Duodenal mucosa (tissue), 2 donors: ENCODE measurements at regions not wholly inside any gene's neighbourhood (a gene's known extent, or its start where the extent isn't known, plus 50 kb on each side); places are given as distances from the start of the nearest gene placed in this dataset.

Experiments used
- H3K27ac ChIP-seq: one replicate; pipeline ENCODE4 v1.7.0; 2013; ENCODE audit warnings: low read depth, low read length
- H3K27me3 ChIP-seq, 2 donors: one replicate each; pipeline ENCODE4 v1.7.0; 2013; ENCODE audit warnings: low read length in 2 of 2, control low read depth in 1 of 2; ENCODE audit not compliant: insufficient read depth in 2 of 2, control insufficient read depth in 1 of 2
- H3K36me3 ChIP-seq, 2 donors: one replicate each; pipeline ENCODE4 v1.7.0; 2013; ENCODE audit warnings: low read length in 2 of 2, control low read depth in 1 of 2; ENCODE audit not compliant: insufficient read depth in 2 of 2, control insufficient read depth in 1 of 2
- H3K4me1 ChIP-seq, 2 donors: one replicate each; pipeline ENCODE4 v1.7.0; 2013; ENCODE audit warnings: low read length in 2 of 2, control low read depth in 1 of 2; ENCODE audit not compliant: insufficient read depth in 2 of 2, control insufficient read depth in 1 of 2
- H3K4me3 ChIP-seq, 2 donors: one replicate each; pipeline ENCODE4 v1.7.0; 2013; ENCODE audit warnings: low read length in 2 of 2, low read depth in 1 of 2
- H3K9ac ChIP-seq, 2 donors: one replicate each; pipeline ENCODE4 v1.7.0; 2013; ENCODE audit warnings: low read length in 2 of 2, low read depth in 1 of 2
- H3K9me3 ChIP-seq, 2 donors: one replicate each; pipeline ENCODE4 v1.7.0; 2013; ENCODE audit warnings: low read length in 2 of 2, control low read depth in 1 of 2; ENCODE audit not compliant: control insufficient read depth in 1 of 2

GRCh38 chr1:177596485-177596884 is 373.4 kb downstream of the SEC16B start:
- H3K36me3 ChIP-seq = no peaks in the 10 kb centered on the region
- H3K9me3 ChIP-seq = no peaks in the 10 kb centered on the region
- H3K9ac ChIP-seq = no peak overlapping the region
- no peak overlapping the region for H3K4me3 ChIP-seq
- no peaks in the 10 kb centered on the region for H3K4me1 ChIP-seq
- no peak overlapping the region for H3K27ac ChIP-seq
- H3K27me3 ChIP-seq = no peaks in the 10 kb centered on the region

GRCh38 chr1:177593105-177593504 is 376.8 kb downstream of the SEC16B start:
- H3K36me3 ChIP-seq = no peaks in the 10 kb centered on the region
- no peak overlapping the region for H3K4me3 ChIP-seq
- H3K9ac ChIP-seq = no peak overlapping the region
- H3K27ac ChIP-seq = no peak overlapping the region
- no peaks in the 10 kb centered on the region for H3K9me3 ChIP-seq
- H3K27me3 ChIP-seq = no peaks in the 10 kb centered on the region
- H3K4me1 ChIP-seq = no peaks in the 10 kb centered on the region

- Histone ChIP-seq H3K9ac (no peak overlapping the region), H3K9me3 (no peaks in the 10 kb centered on the region), H3K27me3 (no peaks in the 10 kb centered on the region), H3K4me3 (no peak overlapping the region), H3K36me3 (no peaks in the 10 kb centered on the region), H3K4me1 (no peaks in the 10 kb centered on the region), H3K27ac (no peak overlapping the region)
Observed at GRCh38 chr1:177592624-177593023, 377.2 kb downstream of the SEC16B start.

GRCh38 chr1:177591155-177591554 is 378.7 kb downstream of the SEC16B start:
- Histone ChIP-seq H3K9me3 (no peaks in the 10 kb centered on the region), H3K27me3 (no peaks in the 10 kb centered on the region), H3K4me3 (no peak overlapping the region), H3K27ac (no peak overlapping the region), H3K4me1 (no peaks in the 10 kb centered on the region), H3K9ac (no peak overlapping the region), H3K36me3 (no peaks in the 10 kb centered on the region)

- H3K4me3 ChIP-seq = no peak overlapping the region
- no peaks in the 10 kb centered on the region for H3K36me3 ChIP-seq
- H3K9me3 ChIP-seq = no peaks in the 10 kb centered on the region
- no peaks in the 10 kb centered on the region for H3K4me1 ChIP-seq
- H3K27me3 ChIP-seq = no peaks in the 10 kb centered on the region
- H3K9ac ChIP-seq = no peak overlapping the region
- H3K27ac ChIP-seq = no peak overlapping the region
Observed at GRCh38 chr1:177589166-177589565, 380.7 kb downstream of the SEC16B start.

GRCh38 chr1:177586429-177586828 is 383.4 kb downstream of the SEC16B start:
- Histone ChIP-seq H3K4me1 (no peaks in the 10 kb centered on the region), H3K9ac (no peak overlapping the region), H3K27me3 (no peaks in the 10 kb centered on the region), H3K9me3 (no peaks in the 10 kb centered on the region), H3K27ac (no peak overlapping the region), H3K4me3 (no peak overlapping the region), H3K36me3 (no peaks in the 10 kb centered on the region)

- no peaks in the 10 kb centered on the region for H3K36me3 ChIP-seq
- H3K4me3 ChIP-seq = no peak overlapping the region
- no peak overlapping the region for H3K9ac ChIP-seq
- H3K4me1 ChIP-seq = no peaks in the 10 kb centered on the region
- H3K27ac ChIP-seq = no peak overlapping the region
- H3K27me3 ChIP-seq = no peaks in the 10 kb centered on the region
- no peaks in the 10 kb centered on the region for H3K9me3 ChIP-seq
Observed at GRCh38 chr1:177585302-177586220, 384.3 kb downstream of the SEC16B start.

- H3K27me3 ChIP-seq = no peaks in the 10 kb centered on the region
- no peak overlapping the region for H3K4me3 ChIP-seq
Observed at GRCh38 chr1:177573901-177574300, 396.0 kb downstream of the SEC16B start.

GRCh38 chr1:177571485-177572076 is 398.3 kb downstream of the SEC16B start:
- no peaks in the 10 kb centered on the region for H3K4me1 ChIP-seq
- no peak overlapping the region for H3K27ac ChIP-seq
- no peaks in the 10 kb centered on the region for H3K27me3 ChIP-seq
- no peak overlapping the region for H3K9ac ChIP-seq
- H3K36me3 ChIP-seq = no peaks in the 10 kb centered on the region
- H3K4me3 ChIP-seq = no peak overlapping the region
- H3K9me3 ChIP-seq = no peaks in the 10 kb centered on the region

More at GRCh38 chr1:177573901-177574300, 396.0 kb downstream of the SEC16B start:
- no peaks in the 10 kb centered on the region for H3K4me1 ChIP-seq
- H3K9me3 ChIP-seq = no peaks in the 10 kb centered on the region
- no peak overlapping the region for H3K9ac ChIP-seq
- no peak overlapping the region for H3K27ac ChIP-seq
- H3K36me3 ChIP-seq = no peaks in the 10 kb centered on the region

GRCh38 chr1:177571076-177571475 is 398.8 kb downstream of the SEC16B start:
- Histone ChIP-seq H3K36me3 (no peaks in the 10 kb centered on the region), H3K4me3 (no peak overlapping the region), H3K27me3 (no peaks in the 10 kb centered on the region), H3K9me3 (no peaks in the 10 kb centered on the region), H3K4me1 (no peaks in the 10 kb centered on the region), H3K9ac (no peak overlapping the region), H3K27ac (no peak overlapping the region)
